Urothelium cell line (cell line): ENCODE measurements at regions not wholly inside any gene's neighbourhood (a gene's known extent, or its start where the extent isn't known, plus 50 kb on each side); places are given as distances from the start of the nearest gene placed in this dataset.

Experiments
- DNase-seq: peaks from one replicate; pipeline ENCODE4 v3.0.0; 2011; ENCODE audit warnings: low spot score, mixed read lengths
- FAIRE-seq: peaks from 2 replicates; lab custom pipeline; 2011; peaks lifted over from hg19 to GRCh38; lab: Jason Lieb, UNC

DNA sequence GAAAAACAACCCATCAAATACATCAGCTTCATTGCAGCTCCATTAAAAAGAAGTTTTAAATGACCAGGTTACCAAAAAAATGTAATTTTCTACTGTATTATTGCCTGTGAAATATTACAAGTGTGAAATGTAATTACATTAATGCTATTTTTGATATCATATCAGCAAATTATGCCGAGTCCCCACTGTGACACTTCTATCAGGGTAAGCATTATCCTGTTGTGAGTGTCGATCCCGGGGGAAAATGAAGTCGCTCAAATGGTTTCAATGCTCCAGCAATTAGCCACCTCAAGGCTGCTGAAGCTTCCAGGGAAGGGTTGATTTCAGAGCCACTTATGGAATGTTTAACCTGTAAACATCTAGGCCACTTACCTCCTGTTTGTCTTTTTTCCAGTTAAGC lies 70.4 kb downstream of the RCN1 start:
- FAIRE-seq (no peak), DNase-seq (no peak)

GRCh38 chr11:32162351-32162750 lies 71.5 kb downstream of the RCN1 start:
- FAIRE-seq (no peak), DNase-seq (no peak)

DNA sequence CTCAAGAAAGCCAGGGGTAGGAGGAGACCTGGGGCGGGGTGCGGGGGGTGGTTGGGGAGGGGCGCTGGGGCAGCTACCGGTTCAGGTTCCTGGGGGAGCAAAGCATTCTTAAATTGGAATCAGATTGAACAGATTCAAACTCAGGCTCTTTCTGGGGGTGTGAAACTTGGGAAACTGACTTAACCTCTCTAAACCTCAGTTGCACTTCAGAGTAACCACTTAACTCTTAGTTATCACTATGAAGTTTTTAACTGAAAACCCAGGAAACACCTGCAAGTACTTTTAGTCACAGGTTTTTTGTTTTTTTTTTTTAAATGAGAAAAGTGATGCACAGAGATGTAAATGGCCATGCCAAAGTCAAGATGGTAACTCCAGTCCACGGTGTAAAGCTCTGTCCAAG lies 72.0 kb downstream of the RCN1 start:
- FAIRE-seq (no peak), DNase-seq (no peak)

GRCh38 chr11:32163557-32163956 lies 72.7 kb downstream of the RCN1 start:
- FAIRE-seq (no peak), DNase-seq (no peak)

DNA sequence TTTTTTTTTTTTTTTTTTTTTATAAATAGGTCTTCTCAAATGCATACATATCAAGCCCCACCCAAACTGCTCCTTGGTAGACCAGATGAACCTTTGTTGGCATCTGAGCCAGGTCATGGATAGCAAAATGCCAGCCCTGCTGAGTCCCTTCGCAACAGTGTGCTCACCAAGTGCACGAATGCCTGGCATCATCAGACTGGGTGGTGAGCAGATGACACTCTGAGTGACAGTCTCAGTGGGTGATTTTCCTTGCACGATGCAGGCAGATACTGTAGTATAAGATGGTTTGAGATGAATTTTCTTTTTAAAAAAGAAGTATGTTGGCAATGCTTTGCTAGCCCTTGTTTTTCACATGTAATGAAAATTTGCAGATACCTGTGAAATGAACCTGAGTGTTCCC lies 74.0 kb downstream of the RCN1 start:
- FAIRE-seq (no peak), DNase-seq (no peak)

DNA sequence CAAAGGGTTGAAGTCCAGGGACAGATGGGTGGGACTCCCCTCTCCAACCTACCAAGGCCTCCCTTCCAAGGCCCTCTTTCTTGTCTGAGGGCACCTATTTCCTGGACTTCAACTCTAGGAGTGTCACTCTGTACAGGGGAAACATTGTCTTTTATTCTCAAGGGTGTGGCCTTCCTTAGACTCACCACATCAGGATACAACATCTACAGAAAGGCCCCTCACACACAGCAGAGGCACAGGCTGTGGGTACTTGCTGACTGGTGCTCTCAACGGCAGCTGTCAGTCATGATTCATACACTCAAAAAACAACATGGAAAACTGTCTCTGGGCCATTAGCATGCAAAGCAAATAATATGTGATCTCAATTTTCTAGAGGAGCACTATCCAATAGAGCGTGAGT lies 78.0 kb downstream of the RCN1 start:
- no peak for FAIRE-seq
- DNase-seq, result no peak

- DNase-seq (no peak), FAIRE-seq (no peak)
Observed at GRCh38 chr11:32171445-32171844, 80.6 kb downstream of the RCN1 start.

- DNase-seq (no peak), FAIRE-seq (no peak)
Observed at GRCh38 chr11:32172041-32172847, 81.4 kb downstream of the RCN1 start.

- DNase-seq (peak; percentile 69), FAIRE-seq (no peak)
Observed at GRCh38 chr11:32172848-32173834, 82.3 kb downstream of the RCN1 start.

GRCh38 chr11:32173977-32174376 lies 83.1 kb downstream of the RCN1 start:
- no peak for FAIRE-seq
- DNase-seq, result no peak

- DNase-seq (peak; percentile 77), FAIRE-seq (no peak)
Observed at GRCh38 chr11:32176223-32176934, 85.5 kb downstream of the RCN1 start.

GRCh38 chr11:32178692-32179091 lies 87.8 kb downstream of the RCN1 start:
- DNase-seq (no peak), FAIRE-seq (no peak)

- no peak for FAIRE-seq
- no peak for DNase-seq
Observed at GRCh38 chr11:32183512-32183911, 92.6 kb downstream of the RCN1 start.

GRCh38 chr11:32184041-32184722 lies 93.3 kb downstream of the RCN1 start:
- DNase-seq (no peak), FAIRE-seq (no peak)

DNA sequence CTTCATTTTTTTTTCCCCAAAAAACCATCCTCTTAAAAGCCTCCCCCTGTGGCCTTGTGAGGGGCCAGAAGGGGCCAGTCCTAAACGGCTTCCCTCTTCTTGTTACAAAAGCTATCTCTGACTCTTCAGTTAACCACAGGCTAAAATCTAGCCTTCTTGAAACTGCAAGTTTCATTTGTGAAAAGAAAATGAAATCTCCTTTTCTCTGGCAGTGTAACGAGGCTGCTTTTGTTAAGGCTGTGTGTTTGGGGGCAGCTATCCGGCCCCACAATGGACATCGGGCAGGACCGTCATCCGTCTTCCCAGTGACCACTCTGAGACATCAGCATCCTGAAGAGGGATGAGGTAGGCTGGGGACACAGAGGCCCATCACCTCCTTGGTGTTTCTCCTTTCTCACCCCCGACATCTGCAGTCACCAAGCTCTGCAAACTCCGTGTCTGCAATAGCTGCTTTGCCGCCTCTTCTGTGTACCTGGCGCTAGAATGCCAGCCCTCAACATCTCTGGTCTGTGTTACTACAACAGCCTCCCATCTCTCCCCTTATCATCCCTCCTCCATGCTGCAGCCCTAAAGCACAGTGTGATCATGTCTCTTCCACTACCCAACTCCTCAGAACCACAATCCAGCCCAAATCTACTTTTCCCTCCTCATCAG lies 94.0 kb downstream of the RCN1 start:
- DNase-seq, result no peak
- no peak for FAIRE-seq

DNA sequence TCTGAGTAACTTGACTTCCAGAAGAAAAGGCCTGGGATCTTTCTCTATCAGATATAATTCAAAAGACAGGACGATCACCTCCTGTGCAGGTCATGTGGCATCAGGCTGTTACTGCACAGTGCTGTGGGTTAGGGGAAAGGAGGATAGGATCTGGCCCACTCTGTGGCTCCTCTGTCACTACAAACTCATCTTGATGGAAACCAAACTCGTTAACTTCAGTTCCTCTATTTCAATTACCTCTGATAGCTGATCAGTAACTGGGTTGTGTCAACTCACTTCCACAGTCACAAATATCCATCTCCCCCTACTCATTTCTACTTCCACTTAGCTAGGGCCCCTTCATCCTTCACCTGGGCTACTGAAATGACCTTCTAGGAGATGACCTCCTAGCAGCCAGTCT lies 95.2 kb downstream of the RCN1 start:
- no peak for DNase-seq

DNA sequence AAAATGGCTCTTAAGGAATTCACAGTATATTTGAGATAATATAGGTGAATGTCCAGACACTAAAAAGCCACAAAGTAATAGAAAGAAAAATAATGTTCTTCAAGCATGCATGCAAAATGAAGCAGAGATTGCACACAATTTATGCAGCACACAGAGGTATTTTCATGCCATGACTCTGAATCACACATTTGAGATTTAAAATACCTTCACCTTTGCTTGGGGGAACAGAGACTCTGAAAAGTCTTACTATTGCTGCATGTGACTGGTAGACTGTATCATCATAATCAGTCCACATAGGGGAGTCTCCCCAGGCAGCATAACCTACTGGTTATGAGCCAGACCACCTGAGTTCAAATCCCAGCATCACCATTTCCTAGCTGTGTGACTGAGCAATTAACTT lies 96.2 kb downstream of the RCN1 start:
- FAIRE-seq (no peak), DNase-seq (no peak)

More for the DNA sequence above, 95.2 kb downstream of the RCN1 start:
- no peak for FAIRE-seq

- DNase-seq (no peak), FAIRE-seq (no peak)
Observed at GRCh38 chr11:32188785-32189184, 97.9 kb downstream of the RCN1 start.

DNA sequence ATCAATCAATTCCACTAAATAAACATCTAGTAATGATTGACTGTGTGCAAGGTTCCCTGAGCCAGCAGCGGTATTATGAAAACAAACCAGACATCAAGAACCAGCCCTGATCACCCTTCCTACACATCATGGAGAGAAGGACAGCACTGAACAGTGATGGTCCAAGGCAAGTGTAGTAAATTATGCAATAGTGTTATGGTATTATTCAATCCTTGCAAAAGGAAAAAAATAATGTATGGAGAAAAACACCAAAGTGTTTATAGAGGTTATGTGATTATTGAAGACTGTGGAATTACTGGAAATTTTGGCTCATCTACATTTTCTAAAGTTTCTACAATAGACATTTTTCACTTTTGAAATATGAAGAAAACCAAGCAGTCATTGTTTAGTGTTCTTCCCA lies 105.3 kb downstream of the RCN1 start:
- FAIRE-seq, result no peak
- no peak for DNase-seq

DNA sequence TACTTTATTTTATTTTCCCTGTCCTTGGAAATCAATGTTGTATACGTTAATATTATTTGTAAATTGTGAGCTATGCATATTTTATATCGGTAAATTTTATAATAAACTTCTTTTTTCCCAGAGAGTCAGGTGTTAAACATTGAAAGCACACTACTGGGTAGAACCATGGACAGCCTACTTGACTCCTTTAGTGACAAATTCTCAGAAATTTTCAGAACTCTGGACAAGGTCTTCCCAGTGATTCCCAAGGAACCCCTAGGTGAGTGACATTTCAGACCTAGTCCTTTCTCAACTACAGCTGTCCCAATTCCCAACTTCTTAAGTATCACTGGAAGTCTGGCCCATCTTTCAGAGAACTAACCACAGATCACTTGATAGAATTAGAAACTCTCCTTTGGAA lies 107.2 kb downstream of the RCN1 start:
- DNase-seq (no peak), FAIRE-seq (no peak)
